Skin of body (tissue), 1 donor: ENCODE measurements at regions not wholly inside any gene's neighbourhood (a gene's known extent, or its start where the extent isn't known, plus 50 kb on each side); places are given as distances from the start of the nearest gene placed in this dataset.
A peak's percentile ranks its signal among the peaks of the same experiment; 100 is the strongest.
"Not testable (repeated sequence)": the region's sequence is repeated elsewhere in the genome, so short reads cannot be mapped to it uniquely, and the experiment has no call there.

Experiments used
- DNase-seq: peaks from one replicate; lab custom pipeline; 2025; lab: John Stamatoyannopoulos, UW

DNA sequence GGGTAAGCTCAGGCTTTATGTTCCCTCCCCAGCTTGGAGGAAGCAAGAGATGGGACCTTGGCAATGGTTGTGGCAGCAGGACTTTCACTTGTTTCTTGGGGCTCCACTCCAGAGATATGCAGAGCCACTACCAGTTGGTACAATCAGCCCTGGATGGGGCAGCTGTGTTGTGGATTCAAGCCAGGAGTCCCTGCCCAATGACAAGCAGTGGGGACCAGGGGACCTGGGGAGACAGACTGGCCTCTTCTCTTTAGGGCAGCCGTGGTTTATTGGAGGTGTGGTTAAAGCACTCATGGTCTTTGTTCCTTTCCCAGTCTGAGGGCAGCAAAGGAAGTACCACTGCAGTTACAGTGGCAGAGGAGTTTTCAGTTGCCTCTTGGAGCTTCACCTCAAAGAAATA lies 856.1 kb downstream of the TTLL7 start:
- DNase-seq: not testable (repeated sequence)

DNA sequence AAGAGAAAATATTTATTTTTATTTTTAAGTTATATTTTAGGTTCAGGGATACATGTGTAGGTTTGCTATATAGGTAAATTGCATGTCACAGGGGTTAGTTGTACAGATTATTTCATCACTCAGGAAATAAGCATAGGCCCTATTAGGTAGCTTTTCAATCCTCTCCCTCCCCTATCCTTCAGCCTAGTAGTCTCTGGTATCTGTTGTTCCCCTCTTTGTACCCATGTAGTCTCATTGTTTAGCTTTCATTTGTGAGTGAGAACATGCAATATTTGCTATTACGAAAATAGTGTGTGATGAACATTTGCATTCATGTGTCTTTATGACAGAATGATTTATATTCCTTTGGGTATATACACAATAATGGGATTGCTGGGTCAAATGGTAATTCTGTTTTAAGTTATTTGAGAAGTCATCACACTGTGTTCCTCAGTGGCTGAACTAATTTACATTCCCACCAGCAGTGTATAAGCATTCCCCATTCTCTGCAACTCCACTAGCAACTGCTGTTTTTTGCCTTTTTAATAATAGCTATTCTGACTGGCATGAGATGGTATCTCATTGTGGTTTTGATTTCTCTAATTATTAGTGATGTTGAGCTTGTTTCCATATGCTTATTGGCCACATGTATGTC lies 863.3 kb downstream of the TTLL7 start:
- not testable (repeated sequence) for DNase-seq

DNA sequence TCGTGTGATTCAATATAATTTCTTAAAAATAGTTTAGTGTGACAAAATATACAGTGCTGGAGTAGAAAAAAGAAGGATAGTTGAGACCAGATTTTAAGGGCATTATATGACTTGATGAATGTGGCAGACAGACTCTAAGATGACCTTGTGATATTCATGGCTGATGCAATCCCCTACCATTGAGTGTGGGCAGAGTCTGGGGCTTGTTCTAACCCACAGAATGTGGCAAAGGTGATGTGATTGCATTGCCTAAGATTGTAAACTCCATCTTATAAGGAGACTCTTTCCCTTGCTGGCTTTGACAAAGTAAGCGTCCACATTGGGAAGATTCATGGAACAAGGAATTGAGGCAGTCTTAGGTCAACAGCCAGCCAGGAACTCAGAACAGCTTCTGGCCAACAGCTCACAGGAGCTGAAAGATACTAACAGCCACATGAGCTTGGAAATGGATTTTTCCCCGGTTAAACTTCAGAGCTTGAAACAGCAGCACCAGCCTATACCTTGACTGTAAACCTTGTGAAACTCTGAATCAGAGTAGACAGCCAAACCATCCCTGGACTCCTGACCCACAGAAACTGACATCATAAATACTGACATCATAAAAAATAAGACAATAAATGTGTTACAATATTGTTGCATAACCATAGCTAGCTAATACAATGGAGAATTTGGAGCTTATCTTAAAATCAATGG lies 864.5 kb downstream of the TTLL7 start:
- not testable (repeated sequence) for DNase-seq

DNA sequence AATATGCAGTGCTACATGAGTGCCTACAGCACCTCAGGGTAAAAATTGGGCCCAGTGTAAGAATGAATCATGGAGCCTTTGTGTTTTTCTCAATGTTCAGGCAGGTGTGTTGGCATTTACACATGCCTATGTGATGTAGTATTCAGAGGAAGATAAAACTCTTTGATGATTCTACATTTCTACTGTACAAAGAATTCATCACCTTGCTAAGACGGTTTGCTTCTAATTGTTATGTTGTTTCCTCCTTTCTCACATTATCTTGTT lies 867.3 kb downstream of the TTLL7 start:
- DNase-seq: no peak

DNA sequence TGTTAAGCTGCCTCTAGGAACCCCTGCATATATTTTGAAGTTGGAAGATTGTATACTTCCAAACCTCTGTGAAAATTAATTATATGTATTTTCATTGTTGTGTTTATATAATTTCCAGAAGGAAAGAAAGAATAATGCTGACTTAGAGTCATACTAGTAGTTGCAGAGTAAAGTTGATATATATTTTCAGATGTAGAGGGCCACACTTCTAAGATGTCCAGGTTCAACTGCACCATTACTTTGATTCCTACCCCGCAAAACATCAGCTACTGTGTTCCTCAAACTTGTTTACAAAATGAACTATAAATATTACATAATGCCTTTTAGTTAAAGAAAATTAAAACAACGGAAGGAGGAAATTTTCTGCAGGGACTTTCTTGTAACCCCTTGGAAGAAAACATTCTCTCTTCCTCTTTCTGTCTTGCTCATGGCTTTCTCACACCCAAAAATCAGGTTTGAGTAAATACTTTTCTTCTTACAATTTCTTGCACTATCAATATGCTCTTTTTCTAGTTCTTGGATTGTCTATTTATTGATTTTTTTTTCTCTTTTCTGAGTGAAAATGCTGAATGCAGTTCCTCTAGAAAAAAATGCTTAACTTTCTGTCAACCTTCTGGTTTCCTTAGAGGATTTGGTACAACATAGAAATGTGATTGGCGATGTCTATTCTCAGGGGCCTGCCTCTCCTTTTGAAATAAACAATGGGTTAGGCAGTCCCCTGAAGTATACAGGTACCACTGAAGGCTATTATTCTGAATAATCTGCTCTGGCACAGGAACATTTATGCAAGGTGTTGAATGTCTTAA lies 867.8 kb downstream of the TTLL7 start:
- DNase-seq: no peak

DNA sequence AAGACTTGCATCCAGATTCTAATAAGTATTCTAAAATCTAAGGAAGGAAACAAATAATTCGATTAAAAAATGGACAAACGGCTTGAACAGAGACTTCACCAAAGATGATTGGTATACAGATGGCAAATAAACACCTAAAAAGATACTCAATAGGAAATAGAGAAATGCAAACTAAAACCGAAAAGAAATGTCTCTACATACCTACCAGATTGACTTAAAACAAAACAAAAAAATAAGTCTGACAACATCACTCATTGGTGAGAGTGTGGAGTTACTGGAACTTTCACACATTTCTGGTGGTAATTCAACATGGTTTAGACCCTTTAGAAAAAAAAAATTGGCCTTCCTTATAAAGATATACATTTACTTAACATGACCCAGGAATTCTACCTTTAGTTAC lies 869.8 kb downstream of the TTLL7 start:
- no peak for DNase-seq

DNA sequence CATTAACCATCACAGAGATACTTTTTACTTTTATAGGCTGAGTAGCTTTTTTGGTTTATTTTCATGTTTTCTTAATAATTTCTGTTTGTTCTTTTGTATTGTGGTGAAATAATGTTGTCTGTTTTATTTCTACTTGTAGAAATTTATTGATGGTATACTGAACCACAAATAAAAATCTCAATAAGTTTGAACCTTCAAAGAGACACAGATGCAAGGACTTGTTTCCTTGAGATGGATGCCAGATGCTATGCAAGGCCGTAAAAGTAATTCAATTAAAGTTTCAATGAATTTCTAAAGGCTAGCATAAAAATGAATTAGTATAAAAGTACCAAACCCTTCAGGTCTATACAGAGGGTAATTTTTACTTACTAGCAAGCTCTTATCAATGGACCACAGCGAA lies 873.5 kb downstream of the TTLL7 start:
- no peak for DNase-seq

DNA sequence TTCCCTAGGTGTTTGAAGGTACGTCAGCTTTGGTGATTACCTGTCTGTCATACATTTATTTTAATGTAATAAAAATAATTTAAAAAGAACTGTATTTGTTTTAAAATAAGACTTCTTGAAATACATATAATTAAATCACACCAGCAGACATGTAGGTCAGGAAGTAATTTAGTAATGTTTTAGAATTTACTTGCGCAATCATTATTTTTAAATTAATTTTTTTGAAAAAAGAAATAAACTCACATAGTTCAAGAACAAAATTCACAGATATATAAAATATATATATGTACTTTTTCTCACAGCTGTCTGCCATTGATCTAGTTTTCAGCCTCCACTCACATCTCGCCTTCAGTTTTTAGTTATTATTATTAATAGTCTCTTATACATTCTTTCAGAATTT lies 875.9 kb downstream of the TTLL7 start:
- DNase-seq: no peak

DNA sequence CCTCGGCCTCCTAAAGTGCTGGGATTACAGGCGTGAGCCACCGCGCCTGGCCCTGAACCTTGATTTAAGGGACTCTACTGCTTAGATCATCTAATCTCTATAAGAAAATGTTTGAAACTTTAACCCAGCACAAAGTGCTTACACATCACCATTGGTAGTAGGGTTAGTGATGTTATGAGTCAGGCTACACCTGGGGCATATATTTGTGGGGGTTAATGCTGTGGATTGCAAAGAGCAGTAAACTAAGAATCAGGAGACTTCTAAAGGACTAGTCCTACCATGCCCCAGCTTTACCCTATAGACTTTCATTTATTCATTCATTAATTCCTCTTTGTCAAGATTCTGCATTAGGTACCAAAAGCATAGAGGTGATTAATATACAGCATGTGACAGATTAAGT lies 880.5 kb downstream of the TTLL7 start:
- no peak for DNase-seq

DNA sequence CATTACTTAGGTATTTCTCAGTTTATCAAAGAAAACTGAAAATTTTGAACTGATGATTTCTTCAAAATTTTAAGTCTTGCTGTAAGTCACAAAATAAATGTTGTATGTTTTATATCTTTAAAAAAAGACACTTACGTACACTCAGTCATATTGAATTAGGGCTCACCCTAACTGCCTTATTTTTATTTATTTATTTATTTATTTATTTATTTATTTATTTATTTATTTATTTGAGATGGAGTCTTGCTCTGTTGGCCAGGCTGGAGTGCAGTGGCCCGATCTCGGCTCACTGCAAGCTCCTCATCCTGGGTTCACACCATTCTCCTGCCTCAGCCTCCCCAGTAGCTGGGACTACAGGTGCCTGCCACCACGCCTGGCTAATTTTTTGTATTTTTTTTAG lies 881.9 kb downstream of the TTLL7 start:
- not testable (repeated sequence) for DNase-seq

DNA sequence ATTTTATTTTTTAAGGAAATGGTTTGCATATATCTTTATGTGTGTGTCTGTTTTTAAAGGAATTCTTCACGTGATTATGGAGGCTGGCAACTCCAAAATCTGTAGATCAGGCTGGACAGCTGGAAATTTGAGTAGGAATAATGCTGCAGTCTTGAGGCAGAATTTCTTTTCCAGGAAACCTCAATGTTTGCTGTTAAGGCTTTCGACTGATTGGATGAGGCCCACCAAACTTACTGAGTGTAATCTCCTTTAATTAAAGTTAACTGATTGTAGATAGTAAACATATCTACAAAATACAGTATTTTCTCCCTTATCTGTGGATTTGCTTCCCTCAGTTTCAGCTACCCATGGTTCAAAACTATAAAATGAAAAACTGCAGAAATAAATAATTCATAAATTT lies 883.1 kb downstream of the TTLL7 start:
- DNase-seq: no peak

DNA sequence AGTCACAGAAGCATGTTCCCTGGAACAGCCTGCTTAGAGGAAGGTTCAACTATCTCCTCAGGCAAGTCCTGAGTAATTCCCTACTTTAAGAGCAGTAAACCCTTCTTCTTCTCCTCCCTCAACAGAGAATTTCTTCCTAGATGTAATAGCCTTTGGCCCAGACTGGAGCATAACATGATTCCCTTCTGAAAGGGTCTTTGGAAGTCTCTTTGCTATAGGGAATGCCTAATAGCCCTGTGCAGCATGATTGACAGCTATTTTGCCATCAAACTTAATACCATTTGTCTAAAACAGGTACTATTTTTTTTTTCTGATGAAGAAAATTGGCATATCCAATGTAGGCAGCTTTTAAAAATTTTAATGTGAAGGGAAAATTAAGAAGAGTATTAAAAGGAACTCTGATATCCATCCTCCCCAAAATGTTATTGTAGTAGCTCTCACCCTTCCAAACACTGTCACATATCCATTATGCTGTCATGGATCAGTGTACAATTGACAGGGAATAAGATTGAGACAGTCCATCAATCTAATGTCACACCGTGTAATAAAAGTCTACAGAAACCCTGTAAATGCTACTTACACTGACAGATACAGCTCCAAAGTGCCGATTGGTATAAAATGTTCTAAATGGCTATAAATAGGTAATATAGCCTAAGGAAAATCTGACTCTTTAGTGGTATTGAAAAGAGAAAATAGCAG lies 884.6 kb downstream of the TTLL7 start:
- DNase-seq: no peak

DNA sequence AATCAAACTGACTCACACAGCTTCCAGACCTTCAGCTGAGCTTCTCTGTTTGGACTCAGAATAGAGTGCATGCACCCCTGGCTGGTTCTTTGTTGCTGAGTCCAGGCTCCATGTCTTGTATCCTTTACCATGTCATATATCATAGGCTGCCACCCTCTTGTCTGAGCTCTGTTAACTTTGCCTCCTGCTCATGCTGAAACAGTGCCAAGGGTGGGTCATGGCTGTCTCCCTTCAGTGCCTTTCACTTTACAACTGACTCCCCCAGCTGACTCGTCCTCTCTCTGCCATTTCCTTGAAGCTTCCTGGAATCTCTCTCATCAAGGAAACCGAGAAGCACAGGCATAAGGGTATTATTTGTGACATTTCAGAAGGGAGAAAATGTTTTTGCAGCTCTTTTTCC lies 885.3 kb downstream of the TTLL7 start:
- no peak for DNase-seq

DNA sequence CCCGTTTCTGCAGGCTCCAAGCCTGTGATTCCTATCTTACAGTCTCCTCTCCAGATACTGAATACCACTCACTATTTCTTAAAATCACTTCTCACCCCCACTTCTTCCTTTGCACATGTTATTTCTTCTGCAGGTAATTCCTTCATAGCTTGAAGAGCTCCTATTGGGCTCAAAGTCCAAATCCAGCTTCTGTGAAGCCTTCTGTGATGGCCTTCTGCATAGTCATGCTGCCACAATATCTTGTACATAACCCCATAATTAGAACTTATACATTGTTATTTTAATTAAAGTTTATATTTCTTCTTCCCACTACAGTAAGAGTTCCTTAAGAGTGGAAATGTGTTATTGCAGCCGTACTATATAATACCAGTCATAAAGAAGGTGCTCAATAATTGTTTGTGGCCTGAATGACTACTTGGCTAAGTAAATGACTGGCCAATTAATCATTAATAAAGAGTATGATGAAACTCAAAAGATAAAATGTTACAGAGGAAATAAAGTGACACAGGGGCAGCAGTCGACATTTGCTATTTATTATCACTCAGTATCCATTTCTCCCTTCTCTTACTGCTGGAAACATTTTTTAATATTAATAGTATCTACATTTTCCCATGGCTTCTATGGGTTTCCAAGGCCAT lies 886.6 kb downstream of the TTLL7 start:
- DNase-seq: no peak

DNA sequence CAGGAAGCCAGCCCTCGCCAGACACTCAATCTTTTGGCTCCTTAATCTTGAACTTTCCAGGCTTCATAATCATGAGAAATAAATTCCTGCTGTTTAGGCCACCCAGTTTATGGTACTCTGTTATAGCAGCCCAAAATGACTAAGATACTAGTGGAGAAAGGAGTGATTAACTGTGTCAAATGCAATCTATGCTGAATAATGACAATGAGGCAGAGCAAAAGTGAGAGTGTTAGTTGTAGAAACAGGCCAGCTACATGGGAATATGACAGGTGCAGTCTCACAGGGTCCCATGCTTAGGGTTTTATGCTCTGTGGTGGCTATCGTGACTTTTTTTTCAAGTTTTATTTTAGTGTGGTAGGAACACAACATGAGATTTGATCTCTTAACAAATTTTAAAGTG lies 888.8 kb downstream of the TTLL7 start:
- no peak for DNase-seq

DNA sequence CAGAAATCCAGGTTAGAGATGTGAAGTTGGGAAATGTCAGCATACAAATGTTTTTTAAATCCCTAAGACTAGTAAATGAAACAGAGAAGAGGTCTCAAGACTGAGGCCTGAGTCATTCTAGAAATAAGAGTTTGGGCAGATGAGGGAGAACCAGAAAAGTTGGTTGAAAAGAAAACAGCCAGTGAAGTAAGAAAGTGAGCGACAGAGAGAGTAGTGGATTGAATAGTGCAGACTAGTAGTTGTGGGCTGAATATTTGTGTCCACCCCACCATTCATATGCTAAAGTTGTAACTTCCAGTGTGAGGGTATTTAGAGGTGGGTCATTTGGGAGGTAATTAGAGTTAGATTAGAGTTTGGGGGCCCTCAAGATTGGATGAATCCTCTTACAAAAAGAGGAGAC lies 889.2 kb downstream of the TTLL7 start:
- DNase-seq: no peak

DNA sequence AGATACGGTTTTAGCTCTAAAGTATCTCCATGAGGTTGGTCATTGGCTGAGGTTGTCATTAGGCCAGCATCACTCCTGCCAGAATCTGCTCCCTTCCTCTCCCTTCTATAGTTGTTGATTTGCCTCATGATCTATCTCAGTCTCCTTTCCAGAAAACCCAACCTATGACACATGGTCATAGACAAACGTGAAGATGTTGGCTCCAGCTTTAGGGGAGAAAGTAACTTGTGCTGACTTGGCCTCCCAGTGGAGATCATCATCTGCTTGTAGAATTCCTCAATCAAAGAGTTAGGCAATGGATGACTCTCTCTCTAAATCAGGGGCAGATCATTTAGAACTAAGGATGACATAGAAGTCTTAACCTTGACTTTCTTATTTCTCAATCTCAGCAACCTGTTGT lies 894.4 kb downstream of the TTLL7 start:
- no peak for DNase-seq

DNA sequence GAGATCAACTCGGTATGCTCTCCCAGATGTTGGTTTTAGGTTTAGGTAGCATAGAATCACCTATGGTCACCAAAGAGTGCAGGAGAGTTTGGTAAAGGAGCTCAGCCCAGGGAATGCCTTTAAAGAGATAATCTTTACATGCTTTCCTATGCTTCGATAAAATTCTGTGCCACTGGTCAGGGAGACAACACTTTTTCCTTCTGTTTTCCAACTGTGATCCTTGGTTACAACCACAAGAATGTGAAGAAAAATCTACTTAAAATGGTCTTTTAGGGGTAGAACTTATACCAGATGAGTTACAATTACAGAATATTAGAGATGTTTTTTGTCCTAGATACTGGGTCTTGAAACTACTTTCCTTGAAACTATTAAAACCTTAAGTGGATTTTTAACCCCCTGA lies 895.6 kb downstream of the TTLL7 start:
- no peak for DNase-seq

DNA sequence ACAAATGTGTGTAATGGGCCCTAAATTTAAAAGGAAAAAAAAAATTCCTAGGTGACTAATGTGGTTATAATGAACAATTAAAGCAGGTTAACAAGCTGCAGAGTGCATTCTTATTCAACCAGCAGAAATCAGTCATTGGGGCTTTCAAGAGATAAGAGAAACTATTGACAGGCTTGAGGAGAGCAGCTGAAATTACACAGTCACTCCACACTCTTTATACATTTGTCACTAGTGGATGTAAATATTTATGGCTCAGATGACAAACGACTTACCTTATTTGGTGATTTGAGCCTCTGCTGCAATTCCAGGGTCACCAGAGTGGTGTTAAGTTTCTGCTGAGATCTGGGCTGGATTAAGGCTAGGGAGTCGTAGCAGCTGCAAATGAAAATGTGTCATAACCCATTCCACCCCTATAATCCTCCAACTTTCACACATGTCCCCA lies 896.3 kb downstream of the TTLL7 start:
- peak; percentile 74 for DNase-seq

DNA sequence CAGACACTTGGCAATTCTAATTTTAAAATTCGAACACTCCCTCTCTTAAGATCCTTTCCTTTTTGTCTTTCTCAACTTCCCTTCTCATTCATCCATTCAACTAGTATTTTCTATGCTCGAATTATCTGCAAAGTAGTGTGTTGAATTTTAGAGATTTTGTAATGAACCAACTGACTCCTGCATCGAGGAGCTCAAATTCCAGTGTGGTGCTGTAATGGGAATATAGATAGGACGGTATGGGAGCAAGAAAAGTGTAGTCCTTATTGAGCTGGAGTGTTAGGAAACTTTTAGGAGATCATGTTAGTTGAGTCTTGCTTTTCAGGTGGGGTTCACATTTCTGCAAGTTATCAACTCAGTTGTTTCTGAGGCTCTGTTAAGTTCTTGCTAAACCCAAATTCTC lies 897.5 kb downstream of the TTLL7 start:
- DNase-seq: no peak

DNA sequence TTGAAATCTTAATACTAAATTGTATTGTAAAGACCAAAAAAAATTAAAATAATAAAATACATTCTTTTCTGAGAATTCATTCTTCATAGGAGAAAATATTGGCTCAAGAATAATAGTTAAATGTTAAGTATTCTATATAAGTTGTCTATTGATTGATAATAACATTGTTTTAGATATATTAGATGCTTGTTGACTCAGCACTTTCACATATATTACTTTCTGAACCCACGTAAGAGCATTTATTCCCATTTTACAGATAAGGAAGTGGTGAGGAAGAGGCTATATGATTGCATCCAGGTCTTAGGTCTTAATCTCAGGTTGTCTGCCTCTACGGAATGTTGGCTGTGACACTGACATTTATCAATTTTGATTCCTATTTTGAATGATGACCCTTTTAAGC lies 898.8 kb downstream of the TTLL7 start:
- DNase-seq: no peak

DNA sequence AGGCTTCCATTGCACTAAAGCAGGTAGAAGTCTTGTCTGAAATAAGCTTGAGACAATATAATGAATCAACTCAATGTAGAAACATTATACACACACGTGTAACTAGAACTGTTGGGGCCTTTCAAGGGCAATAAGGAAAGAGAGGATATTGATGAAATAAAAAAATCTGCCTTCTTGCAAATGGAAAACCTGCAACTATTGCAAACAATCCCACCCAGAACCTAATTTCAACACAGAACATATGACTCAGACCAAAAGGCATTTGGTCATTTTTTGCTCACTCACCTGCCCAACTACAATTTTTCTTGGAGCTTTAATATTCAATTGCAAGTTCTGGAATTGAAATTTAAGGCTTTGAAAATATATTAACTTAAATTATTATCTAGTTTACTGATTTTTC lies 900.1 kb downstream of the TTLL7 start:
- no peak for DNase-seq
